LNCaP clone FGC (cell line): ENCODE measurements at regions not wholly inside any gene's neighbourhood (a gene's known extent, or its start where the extent isn't known, plus 50 kb on each side); places are given as distances from the start of the nearest gene placed in this dataset.

Experiments used
- DNase-seq: peaks from one replicate; pipeline ENCODE4 v3.0.0-alpha.2; 2011; ENCODE audit warnings: low read depth
- H3K4me3 ChIP-seq: 2 replicates; pipeline ENCODE4 v1.5.1; 2011; ENCODE audit warnings: mild to moderate bottlenecking, low read depth, low read length, control low read depth
- CTCF ChIP-seq: IDR thresholded peaks from 2 replicates; pipeline ENCODE4 v1.5.1; 2012; ENCODE audit warnings: mild to moderate bottlenecking; ENCODE audit not compliant: control insufficient read depth, insufficient read depth; ENCODE audit errors: extremely low read depth

GRCh38 chr14:65249471-65250161 lies 147.3 kb upstream of the MAX start:
- DNase-seq = no peak
- no peak for TF ChIP-seq CTCF
- H3K4me3 ChIP-seq = no peak overlapping the region

GRCh38 chr14:65250162-65250495 lies 147.8 kb upstream of the MAX start:
- peak; percentile 70 for DNase-seq
- no peak for TF ChIP-seq CTCF
- no peak overlapping the region for H3K4me3 ChIP-seq

- no peak for TF ChIP-seq CTCF
- DNase-seq = no peak
- no peak overlapping the region for H3K4me3 ChIP-seq
These were observed 148.9 kb upstream of the MAX start for GRCh38 chr14:65251213-65251612.

- H3K4me3 ChIP-seq = no peak overlapping the region
- no peak for DNase-seq
- TF ChIP-seq CTCF = no peak
These were observed 150.4 kb upstream of the MAX start for GRCh38 chr14:65252482-65253255.

GRCh38 chr14:65255029-65255545 lies 152.8 kb upstream of the MAX start:
- H3K4me3 ChIP-seq = no peak overlapping the region
- no peak for TF ChIP-seq CTCF
- DNase-seq = no peak

GRCh38 chr14:65255583-65256461 lies 153.5 kb upstream of the MAX start:
- peak; percentile 88 for DNase-seq
- H3K4me3 ChIP-seq = no peak overlapping the region
- TF ChIP-seq CTCF = 0 out of 2 replicates have a peak, but pooled peaks have one; percentile 1
